Tibial nerve (tissue), 3 donors: ENCODE measurements at regions not wholly inside any gene's neighbourhood (a gene's known extent, or its start where the extent isn't known, plus 50 kb on each side); places are given as distances from the start of the nearest gene placed in this dataset.

Experiments
- POLR2A ChIP-seq, 2 donors: fragments of 450-650 bp; IDR thresholded peaks; one replicate each; pipeline ENCODE4 v1.6.1; 2017; ENCODE audit warnings: antibody characterized with exemption in 2 of 2, mild to moderate bottlenecking in 2 of 2, moderate library complexity in 2 of 2
- TF ChIP-seq, protein P1 (sequence below), 5 experiments: fragments of 200-600 bp in 3 of 5; fragments of 450-650 bp in 2 of 5; sonication (generic) in 3 of 5; IDR thresholded peaks; one replicate each; pipeline ENCODE4 v1.5.1; 2016 to 2019; ENCODE audit warnings: antibody characterized with exemption in 5 of 5, mild to moderate bottlenecking in 3 of 5, moderate library complexity in 2 of 5

DNA sequence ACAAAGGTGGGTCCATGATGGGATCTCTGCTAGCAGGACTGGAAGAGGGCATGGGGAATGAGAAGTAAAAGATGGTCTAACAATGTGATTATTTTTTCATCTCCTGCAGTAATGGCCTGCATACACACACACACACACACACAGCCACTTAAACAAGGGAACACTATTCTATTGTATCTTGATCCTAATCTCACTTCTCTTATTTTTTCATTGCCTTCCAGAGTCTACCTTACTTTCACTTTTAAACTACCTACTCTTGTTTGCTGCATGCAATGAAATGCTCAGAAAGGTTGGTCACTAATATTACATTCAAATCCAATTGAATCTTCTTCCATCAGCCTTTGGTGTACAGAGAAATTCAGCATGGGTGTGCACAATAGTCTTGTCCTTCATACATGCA lies 853.8 kb downstream of the IGSF11 start:
- TF ChIP-seq, protein P1, sequence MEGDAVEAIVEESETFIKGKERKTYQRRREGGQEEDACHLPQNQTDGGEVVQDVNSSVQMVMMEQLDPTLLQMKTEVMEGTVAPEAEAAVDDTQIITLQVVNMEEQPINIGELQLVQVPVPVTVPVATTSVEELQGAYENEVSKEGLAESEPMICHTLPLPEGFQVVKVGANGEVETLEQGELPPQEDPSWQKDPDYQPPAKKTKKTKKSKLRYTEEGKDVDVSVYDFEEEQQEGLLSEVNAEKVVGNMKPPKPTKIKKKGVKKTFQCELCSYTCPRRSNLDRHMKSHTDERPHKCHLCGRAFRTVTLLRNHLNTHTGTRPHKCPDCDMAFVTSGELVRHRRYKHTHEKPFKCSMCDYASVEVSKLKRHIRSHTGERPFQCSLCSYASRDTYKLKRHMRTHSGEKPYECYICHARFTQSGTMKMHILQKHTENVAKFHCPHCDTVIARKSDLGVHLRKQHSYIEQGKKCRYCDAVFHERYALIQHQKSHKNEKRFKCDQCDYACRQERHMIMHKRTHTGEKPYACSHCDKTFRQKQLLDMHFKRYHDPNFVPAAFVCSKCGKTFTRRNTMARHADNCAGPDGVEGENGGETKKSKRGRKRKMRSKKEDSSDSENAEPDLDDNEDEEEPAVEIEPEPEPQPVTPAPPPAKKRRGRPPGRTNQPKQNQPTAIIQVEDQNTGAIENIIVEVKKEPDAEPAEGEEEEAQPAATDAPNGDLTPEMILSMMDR (IDR thresholded peaks at IDR 0.05) = no peak
- no peak for TF ChIP-seq POLR2A (IDR thresholded peaks at IDR 0.05)
